ENCODE measurements at regions not wholly inside any gene's neighbourhood (a gene's known extent, or its start where the extent isn't known, plus 50 kb on each side); places are given as distances from the start of the nearest gene placed in this dataset.
A peak's percentile ranks its signal among the peaks of the same experiment; 100 is the strongest.
"Not testable (repeated sequence)": the region's sequence is repeated elsewhere in the genome, so short reads cannot be mapped to it uniquely, and the experiment has no call there.

DNA sequence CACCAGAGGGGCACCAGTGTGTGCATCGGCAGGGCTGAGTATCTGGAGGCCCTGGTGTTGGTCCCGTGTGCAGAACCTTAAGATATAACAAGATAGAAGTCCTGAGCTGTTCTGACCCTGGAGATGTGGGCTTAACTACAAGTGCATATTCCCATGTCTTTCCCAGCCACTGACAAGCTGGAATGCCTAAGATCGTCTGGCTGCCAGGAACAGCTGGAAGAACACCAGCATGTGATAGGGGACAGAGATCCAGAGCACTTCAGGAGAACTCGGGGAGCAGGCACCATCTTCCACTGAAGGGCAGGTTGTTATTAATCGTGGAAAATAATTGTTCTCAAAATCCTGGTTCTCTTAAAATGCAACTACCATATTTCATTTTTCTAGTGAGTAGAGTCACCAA, 419.9 kb upstream of the RUNX1 start:
- FAIRE-seq (no peak), DNase-seq (ENCODE audit: extremely low spot score, insufficient read length, low read depth) (no peak)

DNA sequence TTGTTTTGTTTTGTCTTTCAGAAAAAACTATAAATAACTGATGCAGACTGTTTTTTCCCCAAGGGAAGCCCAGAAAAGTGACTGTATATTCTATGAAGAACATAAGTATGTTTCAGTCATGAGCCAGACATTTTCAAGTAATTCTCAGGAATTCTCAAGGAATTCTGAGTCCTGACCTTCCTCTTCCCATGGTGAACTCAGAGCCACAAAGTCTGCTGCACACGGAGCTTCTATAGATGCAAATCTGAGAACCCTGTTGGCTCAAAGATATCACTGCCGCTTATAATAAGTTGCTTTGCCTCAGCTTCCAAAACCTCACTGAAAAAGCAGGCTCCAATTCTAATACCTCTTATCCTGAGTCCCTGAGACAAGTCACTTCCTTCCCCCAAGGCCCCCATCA, 418.5 kb upstream of the RUNX1 start:
- FAIRE-seq, result no peak

GRCh38 chr21:35466681-35467080, 417.6 kb upstream of the RUNX1 start:
- not testable (repeated sequence) for FAIRE-seq; DNase-seq (ENCODE audit: extremely low spot score, insufficient read length, low read depth)

More for the DNA sequence above, 418.5 kb upstream of the RUNX1 start:
- DNase-seq (ENCODE audit: extremely low spot score, insufficient read length, low read depth), result no peak

DNA sequence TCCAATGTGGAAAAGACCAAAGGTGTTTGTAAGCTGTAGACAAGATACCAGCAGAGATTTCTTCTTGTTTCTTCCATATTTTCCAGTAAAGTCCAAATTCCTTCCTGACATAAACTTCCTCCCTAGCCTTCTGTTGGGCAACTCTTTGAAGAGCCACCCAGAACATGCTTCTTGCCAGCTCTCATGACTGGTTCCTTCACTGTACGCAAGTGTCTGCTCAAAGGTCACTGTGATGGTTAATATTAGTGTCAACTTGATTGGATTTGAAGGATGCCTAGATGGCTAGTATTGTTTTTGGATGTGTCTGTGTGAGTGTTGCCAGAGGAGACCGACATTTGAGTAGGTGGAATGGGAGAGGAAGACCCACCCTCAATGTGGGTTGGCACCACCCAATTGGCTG, 416.6 kb upstream of the RUNX1 start:
- FAIRE-seq, result no peak

DNA sequence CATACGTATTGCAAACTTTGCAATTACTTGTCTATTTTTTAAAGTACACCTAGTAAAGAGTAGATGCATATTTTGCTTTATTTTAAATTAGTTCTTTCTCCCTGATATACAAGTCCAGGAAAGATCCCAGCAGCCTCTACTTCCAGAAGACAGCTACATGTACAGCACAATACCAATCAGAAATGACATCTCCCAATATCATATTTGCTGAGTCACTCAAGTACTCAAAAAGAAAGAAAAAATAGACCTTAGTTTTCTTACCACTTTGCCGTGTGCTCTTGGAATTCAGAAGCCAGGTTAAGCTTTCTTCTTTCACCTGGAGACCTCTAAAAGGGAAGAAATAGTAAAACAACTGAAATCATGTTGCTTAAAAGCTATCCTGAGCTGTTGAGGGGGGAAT, 412.6 kb upstream of the RUNX1 start:
- no peak for FAIRE-seq

More for the DNA sequence above, 416.6 kb upstream of the RUNX1 start:
- DNase-seq (ENCODE audit: extremely low spot score, insufficient read length, low read depth), result no peak

GRCh38 chr21:35460441-35460840, 411.3 kb upstream of the RUNX1 start:
- DNase-seq (ENCODE audit: extremely low spot score, insufficient read length, low read depth) (no peak), FAIRE-seq (no peak)

More for the DNA sequence above, 412.6 kb upstream of the RUNX1 start:
- DNase-seq (ENCODE audit: extremely low spot score, insufficient read length, low read depth), result no peak

DNA sequence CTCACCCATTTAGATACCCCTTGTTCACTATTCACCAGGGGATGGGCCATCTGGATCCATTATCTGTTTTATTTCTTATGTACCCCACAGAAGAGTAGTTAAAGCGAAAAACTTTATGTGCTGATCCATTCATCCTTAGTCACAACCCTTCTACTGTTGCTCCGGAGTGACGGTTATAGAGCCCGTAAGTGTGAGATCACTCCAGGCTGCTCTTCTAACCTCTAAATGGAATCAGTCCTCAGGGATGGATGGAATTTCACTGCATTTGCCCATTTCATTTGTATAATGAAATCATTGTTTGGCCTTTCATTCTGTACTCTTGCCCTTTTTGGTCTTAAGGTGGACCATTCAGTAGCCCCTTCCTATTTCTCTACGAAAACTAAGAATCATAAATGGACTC, 409.3 kb upstream of the RUNX1 start:
- no peak for FAIRE-seq
- DNase-seq (ENCODE audit: extremely low spot score, insufficient read length, low read depth), result no peak

GRCh38 chr21:35457097-35457804, 408.1 kb upstream of the RUNX1 start:
- no peak for DNase-seq (ENCODE audit: extremely low spot score, insufficient read length, low read depth)
- FAIRE-seq, result no peak

- FAIRE-seq, result no peak
- DNase-seq (ENCODE audit: extremely low spot score, insufficient read length, low read depth), result no peak
These were observed 402.2 kb upstream of the RUNX1 start for GRCh38 chr21:35451276-35451675.

GRCh38 chr21:35450830-35451229, 401.7 kb upstream of the RUNX1 start:
- no peak for DNase-seq (ENCODE audit: extremely low spot score, insufficient read length, low read depth)
- no peak for FAIRE-seq

DNA sequence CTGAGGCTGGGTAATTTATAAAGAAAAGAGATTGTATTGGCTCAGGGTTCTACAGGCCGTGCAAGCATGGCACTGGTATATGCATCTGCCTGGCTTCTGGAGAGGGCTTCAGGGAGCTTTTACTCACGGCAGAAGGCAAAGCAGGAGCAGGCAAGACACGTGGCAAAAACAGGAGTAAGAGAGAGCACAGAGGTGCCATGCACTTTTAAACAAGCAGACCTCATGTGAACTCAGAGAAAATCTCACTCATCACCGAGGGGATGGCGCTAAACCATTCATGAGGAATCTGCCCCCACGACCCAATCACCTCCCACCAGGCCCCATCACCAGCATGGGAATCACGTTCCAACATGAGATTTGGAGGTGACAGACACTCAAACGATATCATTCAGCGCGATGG, 400.7 kb upstream of the RUNX1 start:
- no peak for FAIRE-seq
- DNase-seq (ENCODE audit: extremely low spot score, insufficient read length, low read depth), result no peak

GRCh38 chr21:35448876-35449599, 399.9 kb upstream of the RUNX1 start:
- FAIRE-seq, result no peak
- DNase-seq (ENCODE audit: extremely low spot score, insufficient read length, low read depth), result no peak

GRCh38 chr21:35444391-35444790, 395.3 kb upstream of the RUNX1 start:
- no peak for FAIRE-seq
- DNase-seq (ENCODE audit: extremely low spot score, insufficient read length, low read depth), result no peak

DNA sequence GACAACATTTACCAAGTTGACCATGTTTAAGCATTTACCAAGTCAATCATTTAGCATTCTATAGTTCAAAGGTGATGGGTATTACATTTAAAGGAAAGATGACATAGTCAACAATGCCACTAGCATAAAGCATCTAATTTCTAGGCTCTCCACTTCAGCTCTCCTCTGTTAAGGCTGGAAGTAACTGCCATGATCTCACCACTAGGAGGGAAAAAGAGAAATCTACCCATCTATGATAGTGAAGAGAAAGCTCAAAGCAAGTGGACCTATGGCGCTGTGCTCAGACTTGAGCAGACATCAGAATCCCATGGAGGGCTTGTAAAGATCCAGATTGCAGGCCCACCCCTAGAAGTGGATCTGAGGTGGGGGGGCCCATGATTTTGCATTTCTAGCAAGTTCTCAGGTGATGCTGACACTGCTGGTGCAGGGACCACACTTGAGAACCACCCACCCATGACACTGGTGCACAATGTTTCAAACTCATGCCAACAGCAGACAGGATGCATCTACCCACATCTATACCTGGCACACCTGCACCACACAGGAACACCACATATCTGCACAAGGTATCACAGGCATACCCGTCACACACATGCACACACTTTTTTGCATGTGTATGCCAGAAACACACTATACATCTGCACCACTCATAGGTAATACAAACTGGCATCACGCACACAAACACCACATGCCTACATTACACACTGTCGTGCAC, 392.9 kb upstream of the RUNX1 start:
- FAIRE-seq (no peak), DNase-seq (ENCODE audit: extremely low spot score, insufficient read length, low read depth) (no peak)

- DNase-seq (ENCODE audit: extremely low spot score, insufficient read length, low read depth) (no peak), FAIRE-seq (peak; percentile 64)
These were observed 389.7 kb upstream of the RUNX1 start for GRCh38 chr21:35438643-35439404.

DNA sequence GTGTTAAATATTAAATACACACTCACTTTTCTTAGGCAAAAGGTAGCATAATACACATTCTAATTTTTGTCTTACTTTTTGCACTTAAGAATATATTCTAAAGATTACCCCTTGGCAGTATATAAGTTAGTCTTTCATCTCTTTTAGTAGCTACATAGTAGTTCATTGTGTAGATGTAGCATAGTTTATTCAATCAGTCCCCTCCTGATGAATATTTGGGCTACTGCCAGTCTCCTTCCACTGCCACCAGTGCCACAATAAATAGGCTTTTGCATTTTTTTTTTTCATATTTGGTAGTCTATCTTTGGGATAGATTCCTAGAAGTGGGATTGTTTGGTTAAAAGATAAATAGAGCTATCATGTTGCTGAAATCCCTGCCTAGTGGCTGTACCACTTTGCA, 388.8 kb upstream of the RUNX1 start:
- FAIRE-seq (no peak), DNase-seq (ENCODE audit: extremely low spot score, insufficient read length, low read depth) (no peak)

- DNase-seq (ENCODE audit: extremely low spot score, insufficient read length, low read depth) (no peak), FAIRE-seq (no peak)
These were observed 387.8 kb upstream of the RUNX1 start for GRCh38 chr21:35436899-35437298.

DNA sequence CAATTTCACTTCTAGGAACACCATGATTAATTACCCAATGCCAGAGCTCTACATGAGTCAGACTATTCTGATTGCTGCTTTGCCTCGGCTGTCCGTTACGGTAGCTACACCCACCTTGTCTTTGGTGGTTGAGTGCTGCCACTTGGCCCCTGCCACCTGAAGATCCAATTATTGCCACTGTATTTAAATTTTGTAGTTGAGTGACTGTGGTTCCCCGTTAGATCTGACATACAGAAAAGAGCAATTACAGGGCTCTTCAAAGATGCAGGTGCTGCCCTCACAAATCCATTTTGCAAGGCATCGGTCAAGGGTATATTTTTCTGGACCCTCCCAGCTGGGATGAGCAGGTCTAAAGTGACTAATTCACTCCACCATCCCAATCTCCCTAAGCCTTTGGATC, 383.5 kb upstream of the RUNX1 start:
- FAIRE-seq; DNase-seq (ENCODE audit: extremely low spot score, insufficient read length, low read depth): not testable (repeated sequence)

GRCh38 chr21:35430260-35430659, 381.2 kb upstream of the RUNX1 start:
- FAIRE-seq, result no peak
- no peak for DNase-seq (ENCODE audit: extremely low spot score, insufficient read length, low read depth)

DNA sequence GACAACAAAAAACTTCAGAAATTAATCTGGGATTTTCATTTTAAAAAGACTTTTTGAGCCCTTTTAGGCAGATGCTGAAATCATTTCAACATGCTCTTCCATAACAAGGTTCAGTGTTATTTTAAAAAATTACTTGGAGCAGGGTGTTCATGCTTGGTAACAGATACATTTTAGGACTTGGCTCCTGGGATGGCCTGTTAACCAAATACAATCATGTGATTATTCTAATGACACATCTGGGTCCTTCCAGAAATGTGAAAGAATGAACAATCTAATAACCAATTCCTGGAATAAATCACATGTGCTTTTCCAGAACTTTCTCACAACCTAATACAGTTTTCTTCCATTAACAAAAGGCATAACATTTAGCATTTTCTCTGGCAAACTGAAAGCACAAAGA, 379.8 kb upstream of the RUNX1 start:
- DNase-seq (ENCODE audit: extremely low spot score, insufficient read length, low read depth), result no peak
- FAIRE-seq, result no peak
